ENCODE measurements at regions not wholly inside any gene's neighbourhood (a gene's known extent, or its start where the extent isn't known, plus 50 kb on each side); places are given as distances from the start of the nearest gene placed in this dataset.

GRCh38 chr4:72977936-72978485 lies 91.5 kb downstream of the COX18 start:
- TF ChIP-seq POLR2A (IDR thresholded peaks at IDR 0.05) (no peak), CTCF (IDR thresholded peaks at IDR 0.05) (no peak), POLR2AphosphoS5 (IDR thresholded peaks at IDR 0.05) (no peak)

Measured in sigmoid colon (tissue), 4 donors.